HG03378 (cell line): ENCODE measurements at regions not wholly inside any gene's neighbourhood (a gene's known extent, or its start where the extent isn't known, plus 50 kb on each side); places are given as distances from the start of the nearest gene placed in this dataset.
A peak's percentile ranks its signal among the peaks of the same experiment; 100 is the strongest.
"Not testable (repeated sequence)": the region's sequence is repeated elsewhere in the genome, so short reads cannot be mapped to it uniquely, and the experiment has no call there.

Experiments used
- ATAC-seq: cut with Tn5 transposase; IDR thresholded peaks from one replicate; pipeline ENCODE4 v1.9.1; 2021; ENCODE audit warnings: mild to moderate bottlenecking, moderate library complexity; ENCODE audit not compliant: unreplicated experiment

- not testable (repeated sequence) for ATAC-seq
Measured at GRCh38 chr6:158886346-158886977, 67.3 kb upstream of the EZR start.

GRCh38 chr6:158881884-158882283, 62.7 kb upstream of the EZR start:
- not testable (repeated sequence) for ATAC-seq

DNA sequence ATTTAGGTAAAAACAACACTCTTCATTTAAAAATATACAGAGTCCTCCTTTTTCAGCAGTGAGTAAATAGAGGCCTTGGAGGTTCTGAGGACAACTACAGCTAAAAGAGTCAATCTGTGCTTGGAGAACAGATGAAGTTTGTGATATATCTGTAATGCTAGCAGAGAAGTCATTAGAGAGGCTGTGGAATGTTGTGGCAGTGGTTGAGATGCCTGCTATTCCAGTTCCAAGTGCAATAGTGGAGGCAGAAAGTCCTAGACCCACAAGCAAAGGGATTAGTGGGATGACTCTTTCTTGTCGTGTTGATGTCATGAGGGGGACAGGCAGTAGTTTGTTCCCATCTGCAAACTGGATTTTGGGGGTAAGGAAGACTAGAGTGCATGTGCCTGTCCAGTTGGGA, 62.1 kb upstream of the EZR start:
- ATAC-seq = not testable (repeated sequence)

DNA sequence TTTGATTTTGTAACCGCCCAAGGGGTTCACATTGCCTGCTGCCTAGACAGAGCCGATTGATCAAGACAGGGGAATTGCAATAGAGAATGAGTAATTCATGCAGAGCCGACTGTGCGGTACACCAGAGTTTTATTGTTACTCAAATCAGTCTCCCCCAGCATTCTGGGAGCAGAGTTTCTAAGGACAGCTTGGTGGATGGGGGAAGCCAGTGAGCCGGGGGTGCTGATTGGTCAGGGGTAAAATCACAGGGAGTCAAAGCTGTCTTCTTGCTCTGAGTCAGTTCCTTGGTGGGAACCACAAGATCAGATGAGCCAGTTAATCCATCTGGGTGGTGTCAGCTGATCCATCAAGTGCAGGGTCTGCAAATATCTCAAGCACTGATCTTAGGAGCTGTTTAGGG, 60.0 kb upstream of the EZR start:
- ATAC-seq = no peak

DNA sequence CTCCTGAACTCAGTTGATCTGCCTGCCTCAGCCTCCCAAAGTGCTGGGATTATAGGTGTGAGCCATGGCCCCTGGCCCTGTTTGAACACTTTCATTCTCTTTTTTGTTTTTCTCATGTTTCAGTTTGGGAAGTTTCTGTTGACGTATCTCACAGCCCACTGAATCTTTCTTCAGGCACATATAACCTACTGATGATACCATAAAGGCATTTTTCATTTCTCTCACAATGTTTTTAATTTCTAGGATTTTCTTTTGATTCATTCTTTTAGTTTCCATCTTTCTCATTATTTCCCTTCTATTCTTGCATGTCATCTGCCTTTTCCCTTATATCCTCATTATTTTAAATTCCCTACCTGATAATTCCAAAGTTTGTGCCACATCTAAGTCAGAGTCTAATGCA, 58.5 kb upstream of the EZR start:
- no peak for ATAC-seq

GRCh38 chr6:158876886-158877285, 57.7 kb upstream of the EZR start:
- no peak for ATAC-seq

- ATAC-seq = no peak
Measured at GRCh38 chr6:158870649-158870957, 51.4 kb upstream of the EZR start.

DNA sequence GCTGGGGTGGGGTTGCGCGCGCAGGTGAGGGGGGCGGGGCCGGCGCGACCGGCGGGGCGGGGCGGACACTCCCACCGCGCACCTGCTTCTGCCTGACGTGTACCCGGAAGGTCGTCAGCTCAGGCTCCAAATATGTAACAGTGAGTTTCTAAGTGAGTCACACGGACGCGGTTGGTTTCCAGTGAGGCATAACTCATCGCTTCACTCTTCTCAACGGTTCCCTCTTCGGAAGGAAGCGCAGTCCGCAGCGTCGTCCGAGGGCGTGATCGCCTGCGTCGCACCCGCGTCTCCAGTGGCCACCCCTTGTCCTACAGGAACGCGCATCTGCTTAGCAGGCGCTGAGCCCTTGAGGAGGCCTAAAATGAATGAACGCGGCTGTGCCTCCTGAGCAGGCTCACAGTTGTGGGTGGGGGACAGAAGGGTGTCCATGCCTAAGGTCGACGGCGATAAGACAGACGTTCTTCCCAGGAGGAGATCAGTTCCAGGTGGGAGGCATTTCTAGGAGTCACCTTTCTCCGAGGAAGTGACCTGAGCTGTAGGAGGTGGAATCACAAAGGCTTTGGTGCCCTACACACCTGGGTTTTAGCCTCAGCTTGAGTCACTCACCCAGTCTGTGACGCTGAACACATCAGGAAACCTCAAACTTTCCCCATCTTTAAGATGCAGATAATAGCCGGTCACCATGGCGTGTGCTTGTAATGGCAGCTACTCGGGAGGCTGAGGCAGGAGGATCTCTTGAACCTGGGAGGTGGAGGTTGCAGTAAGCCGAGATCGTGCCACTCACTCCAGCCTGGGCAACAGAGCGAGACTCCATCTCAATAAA, 50.9 kb upstream of the EZR start:
- ATAC-seq = peak; percentile 95

DNA sequence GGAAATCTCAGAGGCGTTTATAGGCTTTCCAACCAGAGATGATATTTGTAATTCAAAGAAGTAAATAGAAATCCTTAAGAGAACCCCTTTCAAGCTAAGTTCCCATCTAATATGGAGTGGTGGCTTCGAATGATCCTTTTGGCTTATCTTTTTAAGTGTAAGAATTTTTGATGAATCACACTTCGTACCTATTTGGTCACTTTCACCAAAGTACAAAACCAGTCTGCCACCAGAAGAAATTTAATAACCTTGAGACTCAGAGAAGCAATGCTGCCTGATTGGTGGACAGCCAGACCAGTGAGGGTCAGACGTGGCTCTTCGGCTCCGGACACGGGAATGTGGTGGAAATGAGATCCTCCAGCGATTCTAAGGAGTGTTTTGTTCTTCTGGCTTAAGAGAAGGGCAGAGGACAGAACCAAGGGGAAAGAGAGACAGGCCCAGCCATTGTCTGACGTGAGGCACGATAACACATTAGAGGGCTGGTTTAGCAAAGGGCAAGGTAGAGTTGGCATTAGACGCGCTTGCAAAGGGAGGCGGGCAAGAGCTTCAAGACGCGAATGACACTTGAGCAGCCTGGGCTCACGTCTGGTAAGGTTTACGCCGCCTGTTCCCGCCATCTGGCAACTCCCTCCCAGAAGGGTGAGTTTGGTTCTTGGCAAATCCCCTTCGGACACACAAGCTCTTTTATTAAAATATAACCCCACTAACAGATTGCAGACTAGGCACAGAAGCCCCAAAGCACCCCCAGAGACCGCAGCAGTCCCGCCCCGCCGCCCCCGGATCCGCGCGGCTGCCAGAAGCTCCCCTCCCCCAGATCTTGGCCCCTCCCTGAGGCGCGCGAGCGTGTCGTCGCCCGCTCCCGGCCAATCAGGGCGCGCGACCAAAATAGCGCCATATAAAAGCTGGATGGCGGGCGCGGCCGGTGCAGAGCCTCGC, 50.0 kb upstream of the EZR start:
- peak; percentile 23 for ATAC-seq
